WTC11 (cell line): ENCODE measurements at regions not wholly inside any gene's neighbourhood (a gene's known extent, or its start where the extent isn't known, plus 50 kb on each side); places are given as distances from the start of the nearest gene placed in this dataset.

Experiments used
- FOXJ3 ChIP-seq: sonication (generic); formaldehyde crosslinking; IDR thresholded peaks from 2 replicates; pipeline ENCODE4 v1.9.0; 2021; ENCODE audit warnings: missing genetic modification reagents, mild to moderate bottlenecking, borderline replicate concordance
- FOXK1 ChIP-seq: sonication (generic); formaldehyde crosslinking; IDR thresholded peaks from 2 replicates; pipeline ENCODE4 v1.8.0; 2022; ENCODE audit warnings: mild to moderate bottlenecking, moderate library complexity, missing genetic modification reagents
- RORB ChIP-seq: fragments of 250-450 bp; sonication (Bioruptor Pico); IDR thresholded peaks from 2 replicates; pipeline ENCODE4 v1.9.0; 2021; ENCODE audit warnings: mild to moderate bottlenecking
- TF ChIP-seq, protein P1 (sequence below): sonication (generic); formaldehyde crosslinking; IDR thresholded peaks from 2 replicates; pipeline ENCODE4 v1.8.0; 2022; ENCODE audit warnings: missing genetic modification reagents
- TF ChIP-seq, protein P2 (sequence below): sonication (generic); formaldehyde crosslinking; IDR thresholded peaks from 2 replicates; pipeline ENCODE4 v1.8.1; 2023; ENCODE audit warnings: mild to moderate bottlenecking, missing genetic modification reagents
- TF ChIP-seq, protein P3 (sequence below): fragments of 200-600 bp; IDR thresholded peaks from 2 replicates; pipeline ENCODE4 v1.8.0; 2022; ENCODE audit warnings: antibody characterized with exemption
- TF ChIP-seq, protein P4 (sequence below): sonication (generic); formaldehyde crosslinking; IDR thresholded peaks from 2 replicates; pipeline ENCODE4 v1.8.0; 2023; ENCODE audit warnings: mild to moderate bottlenecking, missing genetic modification reagents
- TF ChIP-seq, protein P5 (sequence below): sonication (generic); formaldehyde crosslinking; IDR thresholded peaks from 2 replicates; pipeline ENCODE4 v1.8.1; 2023; ENCODE audit warnings: mild to moderate bottlenecking, missing genetic modification reagents

DNA sequence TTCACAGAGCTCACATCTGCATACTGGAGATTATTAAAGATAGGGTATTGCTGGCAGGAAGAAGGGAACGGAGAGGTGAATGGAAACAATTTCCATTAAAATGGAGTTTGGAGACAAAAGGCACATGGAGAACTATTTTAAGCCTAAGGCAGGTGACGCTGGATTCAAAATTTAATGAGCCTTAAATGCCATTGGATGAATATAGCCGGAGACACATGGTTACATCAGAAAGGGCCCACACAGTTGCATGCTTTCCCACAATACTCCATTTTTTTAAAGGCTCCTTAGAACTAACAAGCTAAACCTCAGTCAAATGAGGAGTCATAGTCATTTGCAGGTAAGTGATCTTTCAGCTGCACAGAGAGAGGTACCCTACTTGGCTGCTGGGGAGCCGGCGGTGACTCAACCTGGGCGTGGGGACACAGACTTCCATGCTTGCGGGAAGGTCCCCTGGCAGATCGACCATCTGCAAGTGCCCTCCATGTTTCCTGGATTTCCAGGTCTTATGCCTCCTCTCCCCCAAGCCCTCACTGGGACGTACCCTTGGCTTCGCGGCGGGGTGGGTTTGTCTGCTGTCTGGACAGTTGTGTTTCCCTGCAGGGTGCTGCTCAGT is 259.2 kb downstream of the CBLN1 start:
- TF ChIP-seq, protein P1, sequence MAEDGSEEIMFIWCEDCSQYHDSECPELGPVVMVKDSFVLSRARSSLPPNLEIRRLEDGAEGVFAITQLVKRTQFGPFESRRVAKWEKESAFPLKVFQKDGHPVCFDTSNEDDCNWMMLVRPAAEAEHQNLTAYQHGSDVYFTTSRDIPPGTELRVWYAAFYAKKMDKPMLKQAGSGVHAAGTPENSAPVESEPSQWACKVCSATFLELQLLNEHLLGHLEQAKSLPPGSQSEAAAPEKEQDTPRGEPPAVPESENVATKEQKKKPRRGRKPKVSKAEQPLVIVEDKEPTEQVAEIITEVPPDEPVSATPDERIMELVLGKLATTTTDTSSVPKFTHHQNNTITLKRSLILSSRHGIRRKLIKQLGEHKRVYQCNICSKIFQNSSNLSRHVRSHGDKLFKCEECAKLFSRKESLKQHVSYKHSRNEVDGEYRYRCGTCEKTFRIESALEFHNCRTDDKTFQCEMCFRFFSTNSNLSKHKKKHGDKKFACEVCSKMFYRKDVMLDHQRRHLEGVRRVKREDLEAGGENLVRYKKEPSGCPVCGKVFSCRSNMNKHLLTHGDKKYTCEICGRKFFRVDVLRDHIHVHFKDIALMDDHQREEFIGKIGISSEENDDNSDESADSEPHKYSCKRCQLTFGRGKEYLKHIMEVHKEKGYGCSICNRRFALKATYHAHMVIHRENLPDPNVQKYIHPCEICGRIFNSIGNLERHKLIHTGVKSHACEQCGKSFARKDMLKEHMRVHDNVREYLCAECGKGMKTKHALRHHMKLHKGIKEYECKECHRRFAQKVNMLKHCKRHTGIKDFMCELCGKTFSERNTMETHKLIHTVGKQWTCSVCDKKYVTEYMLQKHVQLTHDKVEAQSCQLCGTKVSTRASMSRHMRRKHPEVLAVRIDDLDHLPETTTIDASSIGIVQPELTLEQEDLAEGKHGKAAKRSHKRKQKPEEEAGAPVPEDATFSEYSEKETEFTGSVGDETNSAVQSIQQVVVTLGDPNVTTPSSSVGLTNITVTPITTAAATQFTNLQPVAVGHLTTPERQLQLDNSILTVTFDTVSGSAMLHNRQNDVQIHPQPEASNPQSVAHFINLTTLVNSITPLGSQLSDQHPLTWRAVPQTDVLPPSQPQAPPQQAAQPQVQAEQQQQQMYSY (CRISPR knock-in tag): no peak
- TF ChIP-seq, protein P2, sequence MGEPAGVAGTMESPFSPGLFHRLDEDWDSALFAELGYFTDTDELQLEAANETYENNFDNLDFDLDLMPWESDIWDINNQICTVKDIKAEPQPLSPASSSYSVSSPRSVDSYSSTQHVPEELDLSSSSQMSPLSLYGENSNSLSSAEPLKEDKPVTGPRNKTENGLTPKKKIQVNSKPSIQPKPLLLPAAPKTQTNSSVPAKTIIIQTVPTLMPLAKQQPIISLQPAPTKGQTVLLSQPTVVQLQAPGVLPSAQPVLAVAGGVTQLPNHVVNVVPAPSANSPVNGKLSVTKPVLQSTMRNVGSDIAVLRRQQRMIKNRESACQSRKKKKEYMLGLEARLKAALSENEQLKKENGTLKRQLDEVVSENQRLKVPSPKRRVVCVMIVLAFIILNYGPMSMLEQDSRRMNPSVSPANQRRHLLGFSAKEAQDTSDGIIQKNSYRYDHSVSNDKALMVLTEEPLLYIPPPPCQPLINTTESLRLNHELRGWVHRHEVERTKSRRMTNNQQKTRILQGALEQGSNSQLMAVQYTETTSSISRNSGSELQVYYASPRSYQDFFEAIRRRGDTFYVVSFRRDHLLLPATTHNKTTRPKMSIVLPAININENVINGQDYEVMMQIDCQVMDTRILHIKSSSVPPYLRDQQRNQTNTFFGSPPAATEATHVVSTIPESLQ (CRISPR knock-in tag): no peak
- TF ChIP-seq, protein P3, sequence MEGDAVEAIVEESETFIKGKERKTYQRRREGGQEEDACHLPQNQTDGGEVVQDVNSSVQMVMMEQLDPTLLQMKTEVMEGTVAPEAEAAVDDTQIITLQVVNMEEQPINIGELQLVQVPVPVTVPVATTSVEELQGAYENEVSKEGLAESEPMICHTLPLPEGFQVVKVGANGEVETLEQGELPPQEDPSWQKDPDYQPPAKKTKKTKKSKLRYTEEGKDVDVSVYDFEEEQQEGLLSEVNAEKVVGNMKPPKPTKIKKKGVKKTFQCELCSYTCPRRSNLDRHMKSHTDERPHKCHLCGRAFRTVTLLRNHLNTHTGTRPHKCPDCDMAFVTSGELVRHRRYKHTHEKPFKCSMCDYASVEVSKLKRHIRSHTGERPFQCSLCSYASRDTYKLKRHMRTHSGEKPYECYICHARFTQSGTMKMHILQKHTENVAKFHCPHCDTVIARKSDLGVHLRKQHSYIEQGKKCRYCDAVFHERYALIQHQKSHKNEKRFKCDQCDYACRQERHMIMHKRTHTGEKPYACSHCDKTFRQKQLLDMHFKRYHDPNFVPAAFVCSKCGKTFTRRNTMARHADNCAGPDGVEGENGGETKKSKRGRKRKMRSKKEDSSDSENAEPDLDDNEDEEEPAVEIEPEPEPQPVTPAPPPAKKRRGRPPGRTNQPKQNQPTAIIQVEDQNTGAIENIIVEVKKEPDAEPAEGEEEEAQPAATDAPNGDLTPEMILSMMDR: no peak
- TF ChIP-seq, protein P4, sequence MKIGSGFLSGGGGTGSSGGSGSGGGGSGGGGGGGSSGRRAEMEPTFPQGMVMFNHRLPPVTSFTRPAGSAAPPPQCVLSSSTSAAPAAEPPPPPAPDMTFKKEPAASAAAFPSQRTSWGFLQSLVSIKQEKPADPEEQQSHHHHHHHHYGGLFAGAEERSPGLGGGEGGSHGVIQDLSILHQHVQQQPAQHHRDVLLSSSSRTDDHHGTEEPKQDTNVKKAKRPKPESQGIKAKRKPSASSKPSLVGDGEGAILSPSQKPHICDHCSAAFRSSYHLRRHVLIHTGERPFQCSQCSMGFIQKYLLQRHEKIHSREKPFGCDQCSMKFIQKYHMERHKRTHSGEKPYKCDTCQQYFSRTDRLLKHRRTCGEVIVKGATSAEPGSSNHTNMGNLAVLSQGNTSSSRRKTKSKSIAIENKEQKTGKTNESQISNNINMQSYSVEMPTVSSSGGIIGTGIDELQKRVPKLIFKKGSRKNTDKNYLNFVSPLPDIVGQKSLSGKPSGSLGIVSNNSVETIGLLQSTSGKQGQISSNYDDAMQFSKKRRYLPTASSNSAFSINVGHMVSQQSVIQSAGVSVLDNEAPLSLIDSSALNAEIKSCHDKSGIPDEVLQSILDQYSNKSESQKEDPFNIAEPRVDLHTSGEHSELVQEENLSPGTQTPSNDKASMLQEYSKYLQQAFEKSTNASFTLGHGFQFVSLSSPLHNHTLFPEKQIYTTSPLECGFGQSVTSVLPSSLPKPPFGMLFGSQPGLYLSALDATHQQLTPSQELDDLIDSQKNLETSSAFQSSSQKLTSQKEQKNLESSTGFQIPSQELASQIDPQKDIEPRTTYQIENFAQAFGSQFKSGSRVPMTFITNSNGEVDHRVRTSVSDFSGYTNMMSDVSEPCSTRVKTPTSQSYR (CRISPR knock-in tag): no peak
- TF ChIP-seq FOXK1 (no peak), FOXJ3 (CRISPR knock-in tag) (no peak), RORB (CRISPR knock-in tag) (no peak)
- TF ChIP-seq, protein P5, sequence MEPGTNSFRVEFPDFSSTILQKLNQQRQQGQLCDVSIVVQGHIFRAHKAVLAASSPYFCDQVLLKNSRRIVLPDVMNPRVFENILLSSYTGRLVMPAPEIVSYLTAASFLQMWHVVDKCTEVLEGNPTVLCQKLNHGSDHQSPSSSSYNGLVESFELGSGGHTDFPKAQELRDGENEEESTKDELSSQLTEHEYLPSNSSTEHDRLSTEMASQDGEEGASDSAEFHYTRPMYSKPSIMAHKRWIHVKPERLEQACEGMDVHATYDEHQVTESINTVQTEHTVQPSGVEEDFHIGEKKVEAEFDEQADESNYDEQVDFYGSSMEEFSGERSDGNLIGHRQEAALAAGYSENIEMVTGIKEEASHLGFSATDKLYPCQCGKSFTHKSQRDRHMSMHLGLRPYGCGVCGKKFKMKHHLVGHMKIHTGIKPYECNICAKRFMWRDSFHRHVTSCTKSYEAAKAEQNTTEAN (CRISPR knock-in tag): no peak
